GM18502 (cell line): ENCODE measurements at regions not wholly inside any gene's neighbourhood (a gene's known extent, or its start where the extent isn't known, plus 50 kb on each side); places are given as distances from the start of the nearest gene placed in this dataset.

Experiments used
- ATAC-seq: cut with Tn5 transposase; IDR thresholded peaks from one replicate; pipeline ENCODE4 v1.9.1; 2021; ENCODE audit warnings: mild to moderate bottlenecking; ENCODE audit not compliant: unreplicated experiment, poor library complexity

- ATAC-seq: no peak
Measured at GRCh38 chr10:78513986-78514385, 480.3 kb downstream of the RPS24 start.

- no peak for ATAC-seq
Measured at GRCh38 chr10:78514459-78514858, 480.8 kb downstream of the RPS24 start.

- ATAC-seq: no peak
Measured at GRCh38 chr10:78515038-78515872, 481.6 kb downstream of the RPS24 start.

GRCh38 chr10:78515873-78516153 is 482.1 kb downstream of the RPS24 start:
- ATAC-seq: no peak

- no peak for ATAC-seq
Measured at GRCh38 chr10:78516236-78516635, 482.6 kb downstream of the RPS24 start.

GRCh38 chr10:78516756-78517155 is 483.1 kb downstream of the RPS24 start:
- ATAC-seq: no peak

- ATAC-seq: no peak
Measured at GRCh38 chr10:78518224-78518623, 484.6 kb downstream of the RPS24 start.

GRCh38 chr10:78520737-78521430 is 487.2 kb downstream of the RPS24 start:
- ATAC-seq: no peak

- ATAC-seq: no peak
Measured at GRCh38 chr10:78523453-78523852, 489.8 kb downstream of the RPS24 start.

- no peak for ATAC-seq
Measured at GRCh38 chr10:78524342-78524741, 490.7 kb downstream of the RPS24 start.

- ATAC-seq: no peak
Measured at GRCh38 chr10:78524941-78525340, 491.3 kb downstream of the RPS24 start.

- ATAC-seq: no peak
Measured at GRCh38 chr10:78526347-78526746, 492.7 kb downstream of the RPS24 start.

- ATAC-seq: no peak
Measured at GRCh38 chr10:78527296-78527695, 493.6 kb downstream of the RPS24 start.

- no peak for ATAC-seq
Measured at GRCh38 chr10:78528749-78529204, 495.1 kb downstream of the RPS24 start.

GRCh38 chr10:78529262-78529661 is 495.6 kb downstream of the RPS24 start:
- no peak for ATAC-seq

GRCh38 chr10:78531088-78531487 is 497.4 kb downstream of the RPS24 start:
- ATAC-seq: no peak

- ATAC-seq: no peak
Measured at GRCh38 chr10:78532480-78533042, 498.9 kb downstream of the RPS24 start.

GRCh38 chr10:78533098-78533497 is 499.4 kb downstream of the RPS24 start:
- ATAC-seq: no peak

- no peak for ATAC-seq
Measured at GRCh38 chr10:78533776-78534175, 500.1 kb downstream of the RPS24 start.

- no peak for ATAC-seq
Measured at GRCh38 chr10:78535716-78536218, 502.1 kb downstream of the RPS24 start.

- ATAC-seq: no peak
Measured at GRCh38 chr10:78537018-78537417, 503.4 kb downstream of the RPS24 start.
